CD4-positive, alpha-beta T cell (primary cell): ENCODE measurements at regions not wholly inside any gene's neighbourhood (a gene's known extent, or its start where the extent isn't known, plus 50 kb on each side); places are given as distances from the start of the nearest gene placed in this dataset.

ENCODE experiments used
- ATAC-seq: fragments of 200-7000 bp; cut with Tn5 transposase; one replicate; pipeline ENCODE4 v1.10.0; 2022; ENCODE audit warnings: mild to moderate bottlenecking; ENCODE audit not compliant: poor library complexity
- CTCF ChIA-PET: fragments of 350-600 bp; sonication (Branson Sonifier 250); formaldehyde crosslinking; loops from one replicate; lab custom pipeline; 2021; ENCODE audit warnings: antibody characterized with exemption, inconsistent platforms; lab: Charles Lee
- POLR2A ChIA-PET: fragments of 350-600 bp; sonication (Branson Sonifier 250); formaldehyde crosslinking; loops from one replicate; lab custom pipeline; 2021; ENCODE audit warnings: antibody characterized with exemption, inconsistent platforms; lab: Charles Lee
- DNase-seq, 14 experiments: peaks; one replicate each; pipeline ENCODE4 v3.0.0-alpha.2; 2013 to 2020; ENCODE audit warnings: mixed read lengths in 2 of 14
- H3K27ac ChIP-seq, 2 donors: one replicate each; pipeline versions ENCODE4 v1.5.1 to v1.7.0; 2013; ENCODE audit warnings: low read length in 2 of 2, low read depth in 1 of 2, mild to moderate bottlenecking in 1 of 2
- H3K27me3 ChIP-seq, 2 experiments: 1 replicate in 1 of 2; 2 replicates in 1 of 2; pipeline versions ENCODE4 v1.6.1 to v1.7.0; 2013; ENCODE audit warnings: low read length in 2 of 2, control low read depth in 1 of 2, mild to moderate bottlenecking in 1 of 2, moderate library complexity in 1 of 2; ENCODE audit not compliant: insufficient read depth in 2 of 2, control insufficient read depth in 1 of 2
- H3K36me3 ChIP-seq: one replicate; pipeline ENCODE4 v1.6.1; 2013; ENCODE audit warnings: low read length, control low read depth; ENCODE audit not compliant: insufficient read depth
- H3K4me1 ChIP-seq: one replicate; pipeline ENCODE4 v1.6.1; 2013; ENCODE audit warnings: low read length, control low read depth; ENCODE audit not compliant: insufficient read depth
- H3K4me3 ChIP-seq: one replicate; pipeline ENCODE4 v1.5.1; 2013; ENCODE audit warnings: mild to moderate bottlenecking, low read length, moderate library complexity
- H3K9me3 ChIP-seq, 2 experiments: 1 replicate in 1 of 2; 2 replicates in 1 of 2; pipeline versions ENCODE4 v1.6.1 to v1.7.0; 2013; ENCODE audit warnings: low read length in 2 of 2, mild to moderate bottlenecking in 2 of 2, control low read depth in 1 of 2, moderate library complexity in 1 of 2; ENCODE audit not compliant: control insufficient read depth in 1 of 2, insufficient read depth in 1 of 2
- H3K27ac Mint-ChIP-seq: one replicate; pipeline ENCODE4 v1.8.0; 2020; ENCODE audit warnings: mixed read lengths
- H3K27me3 Mint-ChIP-seq: one replicate; pipeline ENCODE4 v1.8.0; 2021; ENCODE audit warnings: mixed read lengths
- H3K36me3 Mint-ChIP-seq: one replicate; pipeline ENCODE4 v1.8.0; 2021; ENCODE audit warnings: low read depth, mixed read lengths
- H3K4me1 Mint-ChIP-seq: one replicate; pipeline ENCODE4 v1.8.0; 2021; ENCODE audit warnings: low read depth, mixed read lengths
- H3K4me3 Mint-ChIP-seq: one replicate; pipeline ENCODE4 v1.8.0; 2020; ENCODE audit warnings: mild to moderate bottlenecking, mixed read lengths
- H3K9me3 Mint-ChIP-seq: one replicate; pipeline ENCODE4 v1.8.0; 2020; ENCODE audit warnings: mixed read lengths
- CTCF ChIP-seq: fragments of 200-600 bp; IDR thresholded peaks from one replicate; pipeline ENCODE4 v1.8.0; 2022; ENCODE audit warnings: antibody characterized with exemption, mild to moderate bottlenecking
- intact Hi-C, 2 experiments: fragments of 100-400 bp; cut with DNase I in 1 of 2; cut with micrococcal nuclease in 1 of 2; formaldehyde crosslinking; loops; one replicate each; pipeline versions ENCODE4 v1.15.1 to v1.9.0; 2023 to 2025; cut with DNase I, micrococcal nuclease

- Mint-ChIP-seq H3K9me3 (no peaks in the 10 kb centered on the region), H3K36me3 (no peaks in the 10 kb centered on the region), H3K4me3 (no peak overlapping the region), H3K4me1 (no peaks in the 10 kb centered on the region), H3K27ac (no peak overlapping the region), H3K27me3 (no peaks in the 10 kb centered on the region)
- Histone ChIP-seq H3K36me3 (no peaks in the 10 kb centered on the region), H3K9me3 (no peaks in the 10 kb centered on the region), H3K4me1 (no peaks in the 10 kb centered on the region), H3K27ac (no peak overlapping the region), H3K27me3 (no peaks in the 10 kb centered on the region), H3K4me3 (no peak overlapping the region)
- ATAC-seq (no peak), DNase-seq (no peak)
- ChIA-PET CTCF (no interaction called here), POLR2A (no interaction called here)
- intact Hi-C loops: no loop called here
- TF ChIP-seq CTCF: no peak
These were observed 508.0 kb downstream of the PLPP3 start for GRCh38 chr1:56071351-56071750.

GRCh38 chr1:56070601-56071000 lies 508.8 kb downstream of the PLPP3 start:
- Histone ChIP-seq H3K4me1 (no peaks in the 10 kb centered on the region), H3K27me3 (no peaks in the 10 kb centered on the region), H3K27ac (no peak overlapping the region), H3K36me3 (no peaks in the 10 kb centered on the region), H3K4me3 (no peak overlapping the region), H3K9me3 (no peaks in the 10 kb centered on the region)
- Mint-ChIP-seq H3K36me3 (no peaks in the 10 kb centered on the region), H3K27me3 (no peaks in the 10 kb centered on the region), H3K4me3 (no peak overlapping the region), H3K27ac (no peak overlapping the region), H3K9me3 (no peaks in the 10 kb centered on the region), H3K4me1 (no peaks in the 10 kb centered on the region)
- ATAC-seq: no peak
- POLR2A ChIA-PET: no interaction called here
- no peak for TF ChIP-seq CTCF
- intact Hi-C loops: no loop called here
- no peak for DNase-seq
- CTCF ChIA-PET: no interaction called here

GRCh38 chr1:56069824-56070223 lies 509.5 kb downstream of the PLPP3 start:
- no peak overlapping the region for H3K27ac Mint-ChIP-seq
- H3K27ac ChIP-seq: no peak overlapping the region
- H3K4me3 Mint-ChIP-seq: no peak overlapping the region
- H3K4me3 ChIP-seq: no peak overlapping the region
- no peaks in the 10 kb centered on the region for H3K9me3 ChIP-seq
- H3K4me1 Mint-ChIP-seq: no peaks in the 10 kb centered on the region
- no peaks in the 10 kb centered on the region for H3K27me3 Mint-ChIP-seq
- H3K9me3 Mint-ChIP-seq: no peaks in the 10 kb centered on the region
- no peak for TF ChIP-seq CTCF
- DNase-seq (no peak), ATAC-seq (no peak)
- H3K4me1 ChIP-seq: no peaks in the 10 kb centered on the region
- ChIA-PET CTCF (no interaction called here), POLR2A (no interaction called here)
- no peaks in the 10 kb centered on the region for H3K36me3 ChIP-seq
- no peaks in the 10 kb centered on the region for H3K36me3 Mint-ChIP-seq
- intact Hi-C loops: no loop called here
- H3K27me3 ChIP-seq: no peaks in the 10 kb centered on the region
